Mesothelial cell of epicardium (in vitro differentiated cells): ENCODE measurements at regions not wholly inside any gene's neighbourhood (a gene's known extent, or its start where the extent isn't known, plus 50 kb on each side); places are given as distances from the start of the nearest gene placed in this dataset.

Experiments used
- DNase-seq, 2 experiments: peaks; one replicate each; pipeline ENCODE4 v3.0.0; 2021; ENCODE audit warnings: low spot score in 2 of 2; ENCODE audit not compliant: unreplicated experiment in 2 of 2
- H3K27ac Mint-ChIP-seq: 2 replicates; pipeline ENCODE4 v1.8.0; 2021; ENCODE audit warnings: mixed read lengths
- H3K27me3 Mint-ChIP-seq: 2 replicates; pipeline ENCODE4 v1.8.0; 2021; ENCODE audit warnings: low read depth, mixed read lengths
- H3K36me3 Mint-ChIP-seq: 2 replicates; pipeline ENCODE4 v1.8.0; 2021; ENCODE audit warnings: mixed read lengths
- H3K4me1 Mint-ChIP-seq: 2 replicates; pipeline ENCODE4 v1.8.0; 2021; ENCODE audit warnings: mixed read lengths
- H3K4me3 Mint-ChIP-seq: 2 replicates; pipeline ENCODE4 v1.8.0; 2021; ENCODE audit warnings: mild to moderate bottlenecking, moderate library complexity, mixed read lengths
- H3K9me3 Mint-ChIP-seq: 2 replicates; pipeline ENCODE4 v1.8.0; 2021; ENCODE audit warnings: mixed read lengths
- CTCF ChIP-seq: fragments of 200-600 bp; sonication (generic); IDR thresholded peaks from one replicate; pipeline ENCODE4 v1.5.0; 2021; ENCODE audit warnings: antibody characterized with exemption; ENCODE audit not compliant: unreplicated experiment

DNA sequence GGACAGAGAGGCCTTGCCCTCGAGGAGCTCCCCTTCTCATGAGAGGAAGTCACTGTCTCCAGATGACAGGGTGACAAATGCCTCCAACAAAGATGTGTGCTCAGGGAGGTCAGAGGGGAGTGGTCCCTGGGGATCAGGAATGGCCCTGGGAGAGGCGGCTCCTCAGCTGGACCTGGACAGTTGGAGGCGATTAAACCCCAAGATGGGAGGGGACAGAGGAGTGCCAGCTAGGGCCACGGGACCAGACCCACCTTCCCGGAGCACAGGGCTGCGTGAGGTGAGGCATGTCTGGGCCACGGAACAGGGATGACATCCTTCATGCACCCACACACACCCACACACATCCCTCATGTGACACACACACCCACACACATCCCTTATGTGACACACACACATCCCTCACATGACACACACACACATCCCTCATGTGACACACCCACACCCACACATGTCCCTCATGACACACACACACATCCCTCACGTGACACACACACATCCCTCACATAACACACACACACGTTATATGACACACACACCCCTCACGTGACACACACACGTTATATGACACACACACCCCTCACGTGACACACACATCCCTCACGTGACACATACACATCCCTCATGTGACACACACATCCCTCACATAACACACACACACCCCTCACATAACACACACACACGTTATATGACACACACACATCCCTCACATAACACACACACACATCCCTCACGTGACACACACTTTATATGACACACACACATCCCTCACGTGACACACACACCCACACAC lies 57.4 kb upstream of the SLCO4A1 start:
- Mint-ChIP-seq H3K4me1 (no peaks in the 10 kb centered on the region), H3K27ac (no peak overlapping the region), H3K9me3 (no peaks in the 10 kb centered on the region), H3K36me3 (no peaks in the 10 kb centered on the region), H3K27me3 (peaks cover 52% of the 10 kb centered on the region), H3K4me3 (no peak overlapping the region)
- no peak for DNase-seq
- no peak for TF ChIP-seq CTCF

DNA sequence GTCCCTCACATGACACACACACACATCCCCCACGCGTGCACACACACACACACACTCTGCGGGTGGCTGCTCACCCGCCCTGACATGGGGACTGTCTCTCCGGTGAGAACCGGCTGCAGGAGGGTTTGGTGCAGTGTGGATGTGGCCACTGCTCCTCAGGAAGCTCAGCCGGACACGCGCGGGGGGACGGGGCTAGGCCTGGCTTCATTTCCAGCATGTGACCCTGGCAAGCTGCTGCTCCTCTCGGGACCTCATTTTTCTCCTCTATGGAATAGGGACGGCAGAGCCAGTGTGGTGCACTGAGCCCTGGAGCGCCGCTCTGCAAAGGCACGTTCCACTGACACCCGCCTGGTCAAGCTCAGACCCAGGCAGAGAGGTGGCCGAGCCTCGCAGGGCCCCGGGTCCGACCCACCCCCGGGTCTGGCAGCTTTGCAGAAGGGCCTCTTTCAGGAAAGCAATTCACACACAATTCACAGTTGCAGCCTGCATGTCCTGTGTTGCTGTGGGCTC lies 56.8 kb upstream of the SLCO4A1 start:
- no peak overlapping the region for H3K4me3 Mint-ChIP-seq
- H3K27me3 Mint-ChIP-seq, result peaks cover 46% of the 10 kb centered on the region
- H3K36me3 Mint-ChIP-seq, result no peaks in the 10 kb centered on the region
- H3K9me3 Mint-ChIP-seq, result no peaks in the 10 kb centered on the region
- H3K27ac Mint-ChIP-seq, result no peak overlapping the region
- no peaks in the 10 kb centered on the region for H3K4me1 Mint-ChIP-seq
- no peak for TF ChIP-seq CTCF
- DNase-seq, result no peak

- no peaks in the 10 kb centered on the region for H3K9me3 Mint-ChIP-seq
- H3K4me3 Mint-ChIP-seq, result no peak overlapping the region
- H3K27me3 Mint-ChIP-seq, result peaks cover 46% of the 10 kb centered on the region
- no peaks in the 10 kb centered on the region for H3K36me3 Mint-ChIP-seq
- no peak overlapping the region for H3K27ac Mint-ChIP-seq
- no peaks in the 10 kb centered on the region for H3K4me1 Mint-ChIP-seq
- DNase-seq, result no peak
- no peak for TF ChIP-seq CTCF
Observed at GRCh38 chr20:62586799-62587198, 55.5 kb upstream of the SLCO4A1 start.

DNA sequence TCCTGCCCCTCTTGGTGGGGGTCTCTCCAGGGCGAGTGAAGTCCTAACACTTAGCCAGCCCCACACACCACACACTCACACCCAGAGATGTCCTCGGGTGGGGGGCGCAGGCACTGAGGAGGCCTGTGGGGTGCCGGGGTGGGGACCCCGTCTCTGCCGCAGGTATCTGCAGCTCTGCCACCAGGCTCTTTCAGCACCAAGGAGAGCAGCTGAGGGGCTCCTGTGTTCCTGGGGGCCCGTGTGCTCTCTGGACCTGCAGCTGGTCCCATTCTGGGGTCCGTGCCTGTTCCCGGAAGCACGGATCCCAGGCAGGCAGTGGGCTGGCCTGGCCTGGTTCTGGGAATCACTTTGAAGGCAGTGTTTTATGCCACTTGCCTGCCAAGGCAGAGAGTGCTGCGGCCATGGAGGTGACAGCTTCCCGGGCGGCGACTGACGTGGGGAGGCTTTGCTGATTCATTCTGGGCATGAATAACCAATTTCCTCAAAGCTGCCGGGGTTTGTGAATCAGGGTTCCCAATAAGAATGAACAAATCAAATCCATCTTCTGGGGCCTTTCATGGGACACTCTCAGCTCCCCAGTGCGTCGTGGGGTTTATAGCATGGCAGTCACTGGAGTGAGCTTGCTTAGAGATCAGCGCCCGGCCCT lies 54.4 kb upstream of the SLCO4A1 start:
- Mint-ChIP-seq H3K9me3 (no peaks in the 10 kb centered on the region), H3K4me3 (no peak overlapping the region), H3K4me1 (no peaks in the 10 kb centered on the region), H3K36me3 (no peaks in the 10 kb centered on the region), H3K27ac (no peak overlapping the region), H3K27me3 (peaks cover 45% of the 10 kb centered on the region)
- TF ChIP-seq CTCF, result no peak
- no peak for DNase-seq

DNA sequence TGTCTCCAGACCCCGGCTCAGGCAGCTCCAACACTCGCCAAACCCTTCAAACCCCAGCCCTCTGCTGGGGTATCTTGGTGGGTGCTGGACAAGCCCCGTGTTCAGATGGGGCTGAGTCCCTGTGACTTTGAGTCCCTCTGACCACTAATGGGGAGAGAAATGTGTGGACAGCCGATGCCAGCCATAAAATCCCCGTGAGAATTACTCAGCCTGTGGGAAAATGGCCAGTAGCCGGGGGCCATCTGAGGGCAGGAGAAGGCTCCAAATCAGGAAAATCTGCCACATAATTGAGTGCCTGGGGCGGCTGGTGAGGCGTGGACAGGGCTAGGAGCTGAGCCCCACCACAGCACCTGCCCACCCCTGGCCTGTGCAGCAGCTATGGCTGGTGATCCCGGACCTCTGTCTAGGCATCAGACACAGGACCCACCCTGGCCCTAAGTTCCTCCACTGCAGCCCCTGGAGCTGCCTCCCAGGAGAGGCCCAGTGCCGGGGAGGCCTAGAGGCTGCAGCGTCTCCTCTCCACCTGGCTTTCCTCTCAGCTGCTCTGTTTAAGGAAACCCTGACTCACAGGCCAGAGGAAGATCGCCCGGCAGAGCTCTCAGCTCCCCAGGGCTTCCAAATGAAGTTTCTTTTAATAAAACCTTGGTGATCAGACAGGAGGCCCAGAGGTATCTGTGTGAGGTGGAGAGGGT lies 53.7 kb upstream of the SLCO4A1 start:
- Mint-ChIP-seq H3K36me3 (no peaks in the 10 kb centered on the region), H3K27me3 (peaks cover 38% of the 10 kb centered on the region), H3K9me3 (no peaks in the 10 kb centered on the region), H3K27ac (no peak overlapping the region), H3K4me1 (no peaks in the 10 kb centered on the region), H3K4me3 (no peak overlapping the region)
- no peak for DNase-seq
- TF ChIP-seq CTCF, result no peak
